CD4-positive, alpha-beta T cell treated with Interleukin-4 for 1 hour (primary cell): ENCODE measurements at regions not wholly inside any gene's neighbourhood (a gene's known extent, or its start where the extent isn't known, plus 50 kb on each side); places are given as distances from the start of the nearest gene placed in this dataset.

ENCODE experiments used
- DNase-seq, 2 donors: peaks; one replicate each; pipeline ENCODE4 v3.0.0-alpha.2; 2020 to 2022

DNA sequence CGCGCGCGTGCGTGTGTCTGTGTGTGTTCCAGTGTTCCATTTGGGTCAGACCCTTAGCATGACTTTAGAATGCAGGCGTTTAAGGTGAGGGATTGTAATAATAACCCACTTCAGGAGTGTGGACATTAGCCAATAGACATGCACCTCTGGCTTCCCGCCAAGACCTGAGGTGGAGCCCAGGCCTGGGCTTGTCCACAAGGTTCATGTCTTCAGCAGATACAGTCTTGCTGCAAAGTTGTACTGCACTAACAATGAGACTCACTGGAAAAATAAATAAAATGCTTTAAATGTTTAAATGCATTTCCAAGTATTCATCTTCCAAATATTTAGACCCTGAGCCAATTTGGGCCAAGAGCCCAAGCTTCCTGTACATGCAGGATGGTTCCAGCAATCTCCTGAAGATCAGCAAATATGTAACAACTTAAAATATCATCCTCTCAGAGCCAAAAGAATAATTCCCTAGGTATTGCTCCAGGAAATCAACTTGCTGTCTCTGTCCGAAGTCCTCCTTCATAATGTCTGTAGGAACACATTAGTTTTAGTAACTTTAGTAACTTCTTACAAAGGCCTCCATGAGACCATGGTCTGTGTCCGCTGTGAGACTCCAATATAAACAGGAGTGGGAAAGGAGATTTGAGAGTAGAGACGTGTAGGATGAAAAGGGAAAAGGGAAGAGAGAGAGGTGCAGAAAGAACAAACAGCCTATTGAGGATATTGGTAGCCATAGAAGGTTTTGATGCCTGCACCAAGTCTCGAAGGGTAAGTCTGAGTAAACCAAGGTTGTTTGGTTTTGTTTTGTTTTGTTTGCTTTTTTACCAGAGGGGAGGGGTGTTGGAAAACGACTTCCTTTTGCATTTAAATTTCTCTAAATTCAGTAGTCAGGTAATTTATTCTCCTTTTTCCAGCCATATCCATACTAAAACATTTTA, 98.5 kb upstream of the KLF3 start:
- no peak for DNase-seq

DNA sequence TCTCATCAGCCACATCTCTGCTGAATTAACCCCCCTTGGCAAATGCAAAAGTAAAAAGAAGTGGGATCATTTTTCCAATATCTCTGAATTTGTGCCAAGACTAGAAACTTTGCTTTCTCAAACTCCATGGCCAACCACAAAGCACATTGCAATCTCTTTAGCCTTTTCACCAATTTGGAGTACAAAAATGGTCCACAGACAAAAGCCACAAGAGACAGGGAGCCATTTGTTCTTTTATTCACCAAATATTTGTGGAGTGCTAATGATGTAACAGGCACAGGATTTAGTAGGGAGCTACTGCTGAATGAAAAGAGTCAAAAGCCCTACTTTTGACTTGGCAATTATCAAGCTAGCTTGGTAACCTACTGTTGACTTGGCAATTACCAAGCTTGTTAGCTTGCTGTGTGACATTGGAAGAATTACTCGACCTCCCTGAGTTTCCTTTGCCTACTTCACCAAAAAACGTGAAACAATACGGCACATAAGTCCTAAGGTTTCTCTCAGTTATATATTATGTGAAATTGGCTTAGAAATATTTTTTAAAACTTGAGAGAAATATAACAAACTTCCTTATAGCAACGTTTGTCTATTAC, 97.1 kb upstream of the KLF3 start:
- no peak for DNase-seq

DNA sequence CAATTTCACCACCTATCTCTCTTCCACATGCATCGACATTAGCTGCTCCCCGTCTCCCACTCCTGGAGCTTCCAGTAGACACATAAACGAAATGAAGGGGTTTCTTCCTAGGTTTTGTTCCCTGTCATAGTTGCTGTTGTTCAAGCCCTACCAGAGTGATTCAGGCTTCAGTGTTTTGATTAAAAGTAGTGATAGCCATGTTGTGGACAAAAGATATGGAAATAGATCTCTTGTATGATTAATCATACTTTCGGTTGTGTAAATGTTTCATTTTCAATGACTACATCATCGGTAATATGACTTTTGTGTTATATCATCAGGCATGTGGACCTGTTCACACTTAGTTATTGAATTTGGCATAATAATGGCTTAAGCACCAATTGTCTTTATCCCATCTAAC, 96.5 kb upstream of the KLF3 start:
- DNase-seq, result no peak

DNA sequence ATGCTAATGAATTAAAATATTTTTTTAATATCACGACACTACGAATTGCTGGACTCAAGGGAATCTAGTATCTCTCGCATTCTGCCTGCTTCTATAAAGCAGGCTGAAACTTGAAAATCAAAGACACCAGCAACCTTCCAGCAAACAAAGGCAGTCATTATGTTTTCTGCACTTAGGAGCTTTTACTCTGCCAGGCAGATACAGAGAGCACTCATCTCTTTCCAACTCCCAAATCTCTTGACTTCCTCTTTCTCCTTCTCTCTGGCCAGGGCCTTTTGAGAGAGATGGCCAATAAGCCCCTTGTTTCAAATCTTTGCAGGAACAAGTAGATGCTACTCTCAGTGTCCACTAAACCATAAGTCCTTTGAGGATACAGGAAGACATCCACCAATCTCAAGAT, 95.2 kb upstream of the KLF3 start:
- DNase-seq, result no peak

DNA sequence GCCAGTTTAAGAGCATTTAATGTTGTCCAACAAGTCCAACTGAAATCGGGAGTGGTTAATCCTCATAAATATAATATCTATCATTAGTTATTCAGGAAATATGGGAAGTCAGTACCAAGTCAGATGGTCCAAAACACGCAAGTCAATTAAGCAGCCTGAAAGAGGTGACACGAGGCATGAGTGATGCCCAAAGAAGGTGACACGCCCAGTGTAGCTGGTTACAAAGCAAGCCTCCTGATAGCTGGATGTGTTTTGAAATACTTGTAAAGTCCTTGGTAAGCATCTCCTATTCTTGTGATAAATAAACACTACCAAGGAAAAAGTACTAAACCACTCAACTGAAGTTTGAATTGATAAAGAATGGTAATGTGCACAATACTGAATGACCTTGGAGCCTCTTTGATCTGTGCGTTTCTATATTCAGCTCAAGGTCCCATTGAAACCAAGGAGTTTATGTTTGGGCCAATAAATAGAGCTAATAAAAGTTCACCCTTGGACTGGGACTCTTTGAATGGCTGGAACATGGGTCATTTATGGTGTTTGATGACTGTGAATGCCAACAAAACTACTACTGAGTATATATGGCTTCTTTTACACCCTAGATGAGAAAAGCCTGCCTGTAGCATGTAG, 93.2 kb upstream of the KLF3 start:
- DNase-seq, result no peak

DNA sequence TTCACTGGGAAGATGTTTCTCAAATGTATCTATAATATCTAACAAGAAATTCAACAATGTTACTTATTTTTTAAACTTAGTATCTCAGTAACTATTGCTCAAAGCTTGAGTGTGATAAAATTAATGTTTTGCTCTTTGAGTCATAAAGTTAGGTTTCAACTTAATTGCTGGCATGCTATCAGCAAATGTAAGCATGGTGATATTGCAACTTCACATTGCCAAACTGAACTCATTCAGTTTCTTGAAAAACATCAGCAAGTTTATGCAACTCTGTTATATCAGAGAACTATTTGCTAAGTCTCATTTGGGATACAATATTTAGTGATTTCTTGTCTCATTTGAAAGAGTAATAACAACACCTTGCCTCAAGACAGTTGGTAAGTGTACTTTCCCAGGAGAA, 91.2 kb upstream of the KLF3 start:
- DNase-seq, result no peak

DNA sequence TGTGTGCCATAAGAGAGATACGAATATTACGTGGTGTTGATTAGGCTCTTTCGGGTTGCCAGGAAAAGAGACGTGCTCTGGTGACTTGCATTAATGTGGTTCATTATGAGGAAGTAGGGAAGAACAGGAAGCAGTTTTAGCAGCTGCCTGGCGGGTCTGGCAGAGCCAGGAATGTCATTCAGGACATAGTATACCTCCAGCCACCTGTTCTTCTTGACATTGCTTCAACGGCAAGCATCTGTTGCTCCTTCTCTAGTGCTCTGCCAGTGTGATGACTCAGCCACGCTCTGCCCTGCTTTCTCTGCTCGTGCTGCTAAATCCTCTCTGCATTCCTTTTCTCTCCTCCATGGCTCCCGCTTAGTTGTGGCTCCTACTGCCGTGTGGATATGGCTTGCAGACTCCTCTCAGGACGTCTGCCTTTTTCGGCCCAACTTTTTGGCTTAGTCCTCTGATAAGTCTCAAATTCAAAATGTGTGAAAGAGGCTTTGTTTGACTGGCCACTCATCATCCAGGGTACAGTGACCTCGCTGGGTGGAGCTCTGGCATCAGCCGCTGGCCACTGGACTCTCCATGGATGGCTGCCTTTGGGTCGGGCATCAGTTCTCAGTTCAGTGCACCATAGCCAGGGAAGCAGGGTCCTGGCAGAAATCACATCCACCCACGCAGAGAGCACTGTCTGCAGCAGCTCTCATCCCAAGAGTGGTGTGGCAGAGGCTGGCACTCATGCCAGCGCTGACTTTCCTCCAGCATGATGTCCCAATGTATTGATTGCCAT, 89.3 kb upstream of the KLF3 start:
- DNase-seq, result peak in 1 of 2 donors; percentile 27

DNA sequence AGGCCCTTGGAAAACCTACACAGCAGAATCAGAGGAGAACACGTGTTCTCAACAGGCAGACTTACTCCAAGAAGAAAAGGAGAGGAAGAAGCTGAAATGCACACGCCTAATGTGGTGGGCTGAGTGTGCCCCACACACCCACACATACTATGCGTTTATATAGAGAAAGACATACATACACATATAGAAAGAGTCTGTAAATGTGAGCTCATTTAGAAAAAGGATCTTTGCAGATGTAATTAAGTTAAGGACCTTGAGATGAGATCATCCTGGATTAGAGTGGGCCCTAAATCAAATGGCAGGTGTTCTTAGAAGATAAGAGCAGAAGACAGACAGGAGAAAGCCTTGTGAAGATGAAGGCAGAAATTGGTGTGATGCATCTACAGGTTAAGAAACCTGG, 87.2 kb upstream of the KLF3 start:
- no peak for DNase-seq

DNA sequence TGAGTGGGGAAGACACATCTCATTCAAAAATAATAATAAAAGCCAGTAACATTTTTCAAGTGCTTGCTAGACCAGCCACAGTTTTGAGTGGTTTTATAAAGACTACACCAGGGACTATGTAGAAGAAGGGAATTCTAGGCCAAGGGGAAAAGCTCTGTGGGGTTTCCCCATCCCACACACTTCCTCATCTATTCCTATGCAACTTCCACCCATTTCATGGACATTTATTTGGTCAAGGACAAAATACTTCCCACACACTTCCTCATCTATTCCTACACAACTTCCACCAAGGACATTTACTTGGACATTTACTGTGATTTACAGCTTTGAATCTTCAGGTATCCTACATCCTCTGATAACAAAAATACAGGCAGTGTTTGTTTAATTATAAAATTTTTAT, 86.5 kb upstream of the KLF3 start:
- DNase-seq, result no peak

DNA sequence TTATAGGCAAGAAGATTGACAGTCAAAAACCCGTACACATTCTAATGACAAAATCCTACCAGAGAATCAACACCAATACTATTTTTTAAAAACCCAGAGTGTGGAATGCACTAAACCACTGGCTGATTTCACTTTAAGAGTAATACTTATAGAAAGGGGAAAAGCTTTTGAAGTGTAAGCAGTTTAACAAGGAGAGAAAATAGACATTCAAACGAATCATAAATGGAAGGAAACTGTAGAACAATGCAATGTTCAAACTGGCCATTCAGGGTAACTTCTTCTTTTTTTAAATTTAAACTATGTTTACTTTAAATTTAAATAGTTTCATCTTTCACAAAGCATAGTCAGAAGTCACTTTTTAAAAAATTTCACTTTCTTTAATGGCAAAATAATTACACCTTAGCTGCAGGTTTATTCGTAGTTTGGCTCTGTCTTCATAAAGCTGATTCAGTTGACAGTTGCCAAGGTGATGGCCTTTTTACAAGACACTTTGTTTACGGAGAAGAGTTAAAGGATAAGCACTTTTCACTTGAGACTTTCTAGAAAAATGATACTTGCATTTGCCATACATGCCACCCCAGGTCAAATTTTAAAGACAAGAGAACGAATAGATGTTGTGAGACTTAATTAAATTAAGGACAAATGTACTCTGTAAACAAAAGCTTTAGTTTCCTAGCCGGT, 82.4 kb upstream of the KLF3 start:
- DNase-seq, result no peak

DNA sequence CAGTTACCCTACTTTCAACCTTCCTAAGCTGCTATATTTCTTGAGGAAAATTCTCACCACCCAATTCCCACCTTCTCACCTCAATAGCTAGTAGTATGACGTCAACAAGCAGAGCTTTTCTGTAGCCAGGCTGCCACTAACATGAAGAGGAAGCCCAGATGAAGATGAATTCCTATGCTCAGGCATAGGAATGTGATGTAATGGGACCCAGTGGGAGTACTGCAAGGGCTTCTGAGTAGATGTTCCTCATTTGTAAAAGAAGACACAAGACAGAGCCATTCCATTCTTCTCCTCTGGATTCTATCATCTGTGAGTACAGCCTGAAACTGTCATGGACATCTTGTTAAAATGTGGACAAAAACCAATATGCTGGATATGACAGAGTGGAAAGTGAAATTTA, 81.6 kb upstream of the KLF3 start:
- DNase-seq, result no peak

DNA sequence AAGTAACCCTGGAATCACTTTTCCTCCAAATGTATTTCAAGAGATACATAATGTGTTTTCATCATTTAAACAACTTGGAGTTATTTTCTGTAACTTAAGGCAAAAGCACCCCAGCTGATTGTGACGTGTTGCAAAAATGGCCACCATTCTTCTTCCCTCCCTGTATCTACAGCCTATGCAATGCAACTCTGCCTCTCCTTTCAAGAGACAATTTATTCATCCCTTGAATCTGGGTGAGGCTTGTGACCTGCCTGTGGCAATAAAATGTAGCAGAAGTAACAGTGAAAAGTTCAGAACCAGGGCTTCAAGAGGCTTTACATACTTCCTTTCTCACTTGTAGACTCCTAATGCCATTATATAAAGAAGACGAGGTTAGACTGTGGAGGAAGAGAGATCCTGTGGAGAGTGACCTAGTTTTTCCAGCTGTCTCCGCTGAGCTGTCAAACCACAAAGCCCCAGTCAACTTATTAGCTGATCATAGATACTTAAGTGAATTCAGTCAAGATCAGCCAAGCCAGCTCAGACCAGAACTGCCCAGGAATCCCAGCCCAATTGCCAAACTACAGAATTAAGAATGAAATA, 81.0 kb upstream of the KLF3 start:
- peak in 1 of 2 donors; percentile 30 for DNase-seq

DNA sequence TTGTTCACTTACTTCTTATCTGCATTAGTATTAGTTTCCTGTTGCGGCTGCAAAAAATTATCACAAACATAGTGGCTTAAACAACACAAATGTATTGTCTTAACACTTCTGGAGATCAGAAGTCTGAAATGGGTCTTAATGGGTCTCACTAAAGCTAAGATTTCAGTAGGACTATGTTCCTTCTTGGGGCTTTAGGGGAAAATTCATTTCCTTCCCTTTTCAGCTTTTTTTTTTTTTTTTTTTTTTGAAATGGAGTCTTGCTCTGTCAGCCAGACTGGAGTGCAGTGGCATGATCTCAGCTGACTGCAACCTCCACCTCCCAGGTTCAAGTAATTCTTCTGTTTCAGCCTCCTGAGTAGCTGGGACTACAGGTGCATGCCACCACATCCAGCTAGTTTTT, 78.1 kb upstream of the KLF3 start:
- DNase-seq, result no peak

DNA sequence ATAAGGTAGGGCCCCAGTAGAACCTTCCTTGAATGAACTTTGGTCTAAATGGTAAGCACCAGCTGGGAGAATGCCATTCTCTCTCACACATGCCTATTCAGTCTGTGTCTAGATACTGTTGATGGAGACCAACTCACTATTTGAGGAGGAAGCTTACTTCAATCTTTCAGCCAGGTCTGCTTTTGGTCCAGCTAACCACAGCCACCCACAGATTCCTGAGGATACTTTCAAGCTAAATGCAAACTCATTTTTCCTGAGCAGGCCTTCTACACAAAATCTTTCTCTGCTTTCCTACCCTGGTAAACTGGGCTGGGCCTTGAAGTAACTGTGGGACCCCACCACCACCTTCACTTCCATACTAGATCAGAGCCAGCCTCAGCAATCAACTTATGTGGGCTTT, 76.9 kb upstream of the KLF3 start:
- no peak for DNase-seq

DNA sequence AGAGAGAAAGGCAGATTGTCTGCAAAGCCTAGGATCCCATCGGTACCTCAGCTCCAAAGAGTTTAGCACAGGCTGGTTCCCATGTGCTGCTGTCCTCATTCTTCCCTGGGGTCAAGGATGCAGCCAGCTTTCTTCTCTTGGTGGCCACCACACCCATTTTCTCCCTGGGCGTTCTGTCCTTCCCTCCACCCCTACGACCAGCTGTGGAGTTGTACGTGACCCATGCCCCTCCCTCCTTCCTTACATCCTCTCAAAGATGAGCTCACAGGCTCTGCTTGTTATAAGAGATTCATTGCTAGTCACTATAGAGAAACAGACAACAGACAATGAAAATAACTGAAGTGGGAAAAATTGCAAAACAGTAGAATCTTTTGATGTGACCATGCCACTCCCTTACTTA, 74.0 kb upstream of the KLF3 start:
- DNase-seq, result no peak

DNA sequence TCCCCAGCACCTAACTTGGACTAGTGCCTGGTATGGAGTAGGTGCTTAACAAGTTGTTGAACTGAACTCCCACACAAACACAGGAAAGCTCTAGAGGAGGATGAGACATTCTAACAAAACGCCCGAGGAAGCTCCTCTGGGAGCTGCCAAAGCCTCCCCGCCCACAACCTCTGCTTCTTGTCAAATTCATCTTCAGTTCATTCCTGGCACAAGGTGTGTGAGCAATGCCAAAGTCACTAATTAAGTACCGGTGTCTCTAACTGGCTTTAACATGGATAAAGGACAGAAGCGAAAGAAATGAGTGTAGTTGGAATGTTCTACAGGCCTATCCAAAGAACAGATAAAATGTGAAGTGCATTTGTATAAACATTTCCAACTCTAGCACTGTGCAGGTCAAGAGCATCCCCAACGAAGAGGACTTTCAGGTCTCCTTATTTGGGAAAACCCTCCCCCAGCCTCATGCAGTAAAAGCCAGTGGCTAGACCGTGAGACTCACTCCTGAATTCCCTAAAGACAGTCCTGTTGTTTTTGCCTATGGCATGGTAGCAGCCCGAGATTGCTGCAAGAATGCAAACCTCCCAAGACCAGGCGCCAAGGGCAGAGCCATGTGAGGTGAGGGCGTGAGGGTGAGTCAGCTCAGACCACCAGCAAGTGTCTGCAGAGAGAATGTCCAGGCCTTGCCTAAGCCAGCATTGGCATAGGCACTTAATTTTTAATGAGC, 72.2 kb upstream of the KLF3 start:
- DNase-seq, result no peak

DNA sequence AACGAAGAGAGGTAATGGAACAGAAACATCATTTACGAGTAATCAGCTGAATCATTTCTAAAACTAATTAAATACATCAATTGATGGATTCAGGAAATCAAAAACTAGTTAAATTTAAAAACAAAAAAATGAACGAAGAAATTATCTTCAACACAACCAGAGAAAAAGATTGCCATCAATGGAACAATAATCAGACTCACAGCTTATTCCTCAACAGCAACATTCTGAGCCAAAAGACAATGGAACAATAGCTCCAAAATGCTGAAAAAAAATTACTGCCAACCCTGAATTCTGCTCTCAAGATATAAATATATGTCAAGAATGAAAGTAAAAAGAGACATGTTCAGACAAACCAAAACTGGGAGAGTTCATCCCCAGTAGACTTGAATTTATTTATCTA, 65.5 kb upstream of the KLF3 start:
- no peak for DNase-seq

DNA sequence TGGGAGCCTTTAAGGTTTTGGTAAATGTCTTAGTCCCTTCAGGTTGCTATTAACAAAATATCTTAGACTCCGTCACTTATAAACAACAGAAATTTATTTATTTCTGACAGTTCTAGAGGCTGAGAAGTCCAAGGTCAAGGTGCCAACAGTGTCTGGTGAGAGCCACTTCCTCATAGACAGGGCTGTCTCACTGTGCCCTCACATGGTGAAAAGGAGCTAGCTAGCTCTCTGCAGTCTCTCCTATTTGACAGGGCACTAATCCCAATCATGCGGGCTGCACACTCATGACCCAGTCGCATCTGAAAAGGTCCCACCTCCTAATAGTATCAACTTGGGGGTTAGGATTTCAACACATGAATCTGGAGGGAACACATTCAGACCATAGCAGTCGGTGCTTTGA, 63.4 kb upstream of the KLF3 start:
- DNase-seq, result peak in 1 of 2 donors; percentile 11

DNA sequence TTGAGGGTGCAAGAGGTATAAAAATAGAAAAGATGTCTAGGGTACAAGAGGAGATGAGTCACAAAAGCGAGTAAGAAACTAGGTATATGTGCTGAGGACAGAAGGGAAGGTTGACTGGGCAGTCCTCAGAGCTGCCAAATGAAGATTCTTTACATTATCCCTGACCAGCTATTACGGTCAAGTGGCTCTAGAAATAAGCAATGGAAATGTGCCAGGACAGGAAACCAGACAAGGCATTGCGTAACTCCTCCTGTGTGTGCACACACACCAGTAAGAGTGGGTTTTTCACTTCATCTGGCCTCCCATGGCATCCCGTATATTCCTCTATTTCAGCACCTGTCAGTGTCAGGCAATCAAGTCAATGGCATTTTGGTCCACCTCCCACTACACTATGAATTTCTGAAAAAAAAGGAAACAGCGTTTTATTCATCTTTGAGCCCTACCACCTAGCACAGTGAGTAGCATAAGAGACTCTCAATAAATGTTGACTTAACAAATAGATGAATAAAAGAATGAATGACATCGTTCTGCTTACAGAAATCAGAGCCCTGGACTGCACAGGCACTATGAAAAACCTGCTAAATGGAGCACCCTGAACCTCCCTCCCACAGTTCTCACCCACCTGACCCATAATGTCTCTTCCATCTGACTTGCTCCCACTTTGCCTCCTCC, 62.6 kb upstream of the KLF3 start:
- no peak for DNase-seq

DNA sequence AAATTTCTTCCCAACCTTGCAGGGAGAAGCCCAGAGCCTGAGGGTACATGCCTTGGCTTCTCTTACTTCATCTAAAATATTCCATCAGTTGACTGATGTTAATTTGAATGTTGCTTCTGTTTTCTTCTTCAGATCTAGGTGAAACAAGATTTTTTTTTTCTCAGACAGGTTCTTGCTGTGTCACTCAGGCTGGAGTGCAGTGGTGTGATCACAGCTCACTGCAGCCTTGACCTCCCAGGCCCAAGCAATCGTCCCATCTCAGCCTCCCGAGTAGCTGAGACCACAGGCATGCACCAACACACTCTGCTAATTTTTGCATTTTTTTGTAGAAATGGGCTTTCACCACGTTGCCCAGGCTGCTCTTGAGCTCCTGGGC, 62.1 kb upstream of the KLF3 start:
- no peak for DNase-seq

DNA sequence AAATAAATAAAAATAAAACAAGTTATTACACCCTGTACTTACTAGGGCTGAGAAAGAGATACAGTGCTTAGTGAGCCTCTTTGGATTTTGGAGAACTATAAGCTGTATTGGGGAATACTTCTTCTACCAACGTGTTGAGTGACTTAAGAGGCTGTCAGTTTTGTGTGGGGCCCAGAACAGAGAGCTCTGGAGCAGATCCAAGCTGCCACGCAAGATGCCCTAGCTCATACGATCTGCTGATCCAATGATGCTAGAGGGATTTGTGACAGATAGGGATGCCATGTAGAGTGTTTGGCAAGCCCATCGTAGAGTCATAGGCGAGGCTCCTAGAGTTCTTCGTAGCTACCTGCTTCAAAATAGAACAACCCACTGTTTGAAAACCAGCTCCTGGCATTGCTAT, 60.3 kb upstream of the KLF3 start:
- DNase-seq, result no peak
